GM18867 (cell line): ENCODE measurements at regions not wholly inside any gene's neighbourhood (a gene's known extent, or its start where the extent isn't known, plus 50 kb on each side); places are given as distances from the start of the nearest gene placed in this dataset.
"Not testable (repeated sequence)": the region's sequence is repeated elsewhere in the genome, so short reads cannot be mapped to it uniquely, and the experiment has no call there.

ENCODE experiments used
- ATAC-seq: cut with Tn5 transposase; IDR thresholded peaks from one replicate; pipeline ENCODE4 v1.9.1; 2021; ENCODE audit warnings: mild to moderate bottlenecking, moderate library complexity; ENCODE audit not compliant: unreplicated experiment

- ATAC-seq, result no peak
Measured at GRCh38 chr5:7073666-7074065, 322.3 kb upstream of the ADCY2 start.

- ATAC-seq, result no peak
Measured at GRCh38 chr5:7074176-7074575, 321.8 kb upstream of the ADCY2 start.

GRCh38 chr5:7075470-7075869 is 320.5 kb upstream of the ADCY2 start:
- no peak for ATAC-seq

GRCh38 chr5:7078101-7078500 is 317.8 kb upstream of the ADCY2 start:
- no peak for ATAC-seq

GRCh38 chr5:7078901-7079300 is 317.0 kb upstream of the ADCY2 start:
- no peak for ATAC-seq

- no peak for ATAC-seq
Measured at GRCh38 chr5:7080501-7080900, 315.4 kb upstream of the ADCY2 start.

GRCh38 chr5:7087719-7088297 is 308.1 kb upstream of the ADCY2 start:
- ATAC-seq, result no peak

- no peak for ATAC-seq
Measured at GRCh38 chr5:7088849-7089248, 307.1 kb upstream of the ADCY2 start.

- ATAC-seq, result peak; percentile 40
Measured at GRCh38 chr5:7094626-7095025, 301.3 kb upstream of the ADCY2 start.

GRCh38 chr5:7096294-7096693 is 299.6 kb upstream of the ADCY2 start:
- ATAC-seq, result no peak

GRCh38 chr5:7105358-7105757 is 290.6 kb upstream of the ADCY2 start:
- no peak for ATAC-seq

GRCh38 chr5:7117961-7118360 is 278.0 kb upstream of the ADCY2 start:
- no peak for ATAC-seq

GRCh38 chr5:7131680-7132079 is 264.3 kb upstream of the ADCY2 start:
- ATAC-seq, result no peak

GRCh38 chr5:7146886-7147285 is 249.1 kb upstream of the ADCY2 start:
- no peak for ATAC-seq

- ATAC-seq, result no peak
Measured at GRCh38 chr5:7157083-7157482, 238.9 kb upstream of the ADCY2 start.

GRCh38 chr5:7169240-7169878 is 226.6 kb upstream of the ADCY2 start:
- ATAC-seq, result no peak

GRCh38 chr5:7170785-7171184 is 225.2 kb upstream of the ADCY2 start:
- ATAC-seq, result not testable (repeated sequence)

GRCh38 chr5:7179364-7179763 is 216.6 kb upstream of the ADCY2 start:
- ATAC-seq, result no peak

- ATAC-seq, result no peak
Measured at GRCh38 chr5:7181841-7182240, 214.1 kb upstream of the ADCY2 start.

- no peak for ATAC-seq
Measured at GRCh38 chr5:7185742-7186141, 210.2 kb upstream of the ADCY2 start.

- no peak for ATAC-seq
Measured at GRCh38 chr5:7186818-7187217, 209.1 kb upstream of the ADCY2 start.

- ATAC-seq, result no peak
Measured at GRCh38 chr5:7190712-7191250, 205.2 kb upstream of the ADCY2 start.

GRCh38 chr5:7192016-7192415 is 203.9 kb upstream of the ADCY2 start:
- no peak for ATAC-seq
